WERI-Rb-1 (cell line): ENCODE measurements at regions not wholly inside any gene's neighbourhood (a gene's known extent, or its start where the extent isn't known, plus 50 kb on each side); places are given as distances from the start of the nearest gene placed in this dataset.
"Not testable (repeated sequence)": the region's sequence is repeated elsewhere in the genome, so short reads cannot be mapped to it uniquely, and the experiment has no call there.

Source experiments
- DNase-seq: peaks from one replicate; pipeline ENCODE4 v3.0.0-alpha.2; 2020
- H3K27ac ChIP-seq: fragments of 250-450 bp; sonication (Bioruptor Pico); 2 replicates; pipeline ENCODE4 v1.5.1; 2020; ENCODE audit warnings: mild to moderate bottlenecking, moderate library complexity
- H3K27me3 ChIP-seq: fragments of 250-450 bp; sonication (Bioruptor Pico); 2 replicates; pipeline ENCODE4 v1.5.1; 2021; ENCODE audit warnings: mild to moderate bottlenecking, low read depth, moderate library complexity; ENCODE audit not compliant: insufficient read depth, severe bottlenecking
- H3K36me3 ChIP-seq: fragments of 250-450 bp; sonication (Bioruptor Pico); 2 replicates; pipeline ENCODE4 v1.5.1; 2020; ENCODE audit warnings: mild to moderate bottlenecking, moderate library complexity
- H3K4me3 ChIP-seq: 2 replicates; pipeline ENCODE4 v1.5.1; 2011; ENCODE audit warnings: low read depth, mild to moderate bottlenecking, control low read depth, low read length
- H3K9me3 ChIP-seq: fragments of 250-450 bp; sonication (Bioruptor Pico); 2 replicates; pipeline ENCODE4 v1.5.1; 2021; ENCODE audit warnings: mild to moderate bottlenecking, moderate library complexity; ENCODE audit not compliant: severe bottlenecking
- TF ChIP-seq, protein P1 (sequence below): IDR thresholded peaks from 2 replicates; pipeline ENCODE4 v1.5.1; 2011; ENCODE audit warnings: low read depth, mild to moderate bottlenecking, control low read depth, inconsistent platforms, low read length

GRCh38 chr6:75031102-75031501, 174.8 kb downstream of the COL12A1 start:
- peaks cover 40% of the 10 kb centered on the region for H3K27me3 ChIP-seq
- DNase-seq, H3K9me3 ChIP-seq, H3K27ac ChIP-seq, H3K4me3 ChIP-seq, H3K36me3 ChIP-seq: not testable (repeated sequence)

DNA sequence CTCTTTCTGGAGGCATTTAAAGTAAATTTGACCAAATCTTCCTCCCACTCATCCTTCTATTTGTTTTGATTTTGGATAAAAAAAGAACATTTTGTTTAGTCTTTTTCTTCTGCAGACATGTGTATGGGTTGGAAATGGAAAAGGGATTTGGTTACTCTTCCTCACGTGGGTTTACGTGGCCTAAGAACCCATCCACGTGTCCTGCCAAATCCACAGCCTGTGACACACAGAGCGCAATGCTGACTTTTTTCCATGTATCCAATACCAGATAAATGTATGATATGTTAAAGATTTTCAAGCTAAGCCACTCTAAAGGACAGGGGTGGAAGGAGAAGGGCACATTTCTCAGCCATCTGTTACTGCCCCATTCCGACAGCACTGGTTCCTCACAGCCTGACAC, 176.5 kb downstream of the COL12A1 start:
- Histone ChIP-seq H3K27me3 (peaks cover 41% of the 10 kb centered on the region), H3K4me3 (no peak overlapping the region), H3K36me3 (no peaks in the 10 kb centered on the region), H3K27ac (no peak overlapping the region), H3K9me3 (no peaks in the 10 kb centered on the region)
- no peak for DNase-seq
- TF ChIP-seq, protein P1, sequence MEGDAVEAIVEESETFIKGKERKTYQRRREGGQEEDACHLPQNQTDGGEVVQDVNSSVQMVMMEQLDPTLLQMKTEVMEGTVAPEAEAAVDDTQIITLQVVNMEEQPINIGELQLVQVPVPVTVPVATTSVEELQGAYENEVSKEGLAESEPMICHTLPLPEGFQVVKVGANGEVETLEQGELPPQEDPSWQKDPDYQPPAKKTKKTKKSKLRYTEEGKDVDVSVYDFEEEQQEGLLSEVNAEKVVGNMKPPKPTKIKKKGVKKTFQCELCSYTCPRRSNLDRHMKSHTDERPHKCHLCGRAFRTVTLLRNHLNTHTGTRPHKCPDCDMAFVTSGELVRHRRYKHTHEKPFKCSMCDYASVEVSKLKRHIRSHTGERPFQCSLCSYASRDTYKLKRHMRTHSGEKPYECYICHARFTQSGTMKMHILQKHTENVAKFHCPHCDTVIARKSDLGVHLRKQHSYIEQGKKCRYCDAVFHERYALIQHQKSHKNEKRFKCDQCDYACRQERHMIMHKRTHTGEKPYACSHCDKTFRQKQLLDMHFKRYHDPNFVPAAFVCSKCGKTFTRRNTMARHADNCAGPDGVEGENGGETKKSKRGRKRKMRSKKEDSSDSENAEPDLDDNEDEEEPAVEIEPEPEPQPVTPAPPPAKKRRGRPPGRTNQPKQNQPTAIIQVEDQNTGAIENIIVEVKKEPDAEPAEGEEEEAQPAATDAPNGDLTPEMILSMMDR: no peak

GRCh38 chr6:75025371-75025770, 180.5 kb downstream of the COL12A1 start:
- peaks cover 41% of the 10 kb centered on the region for H3K27me3 ChIP-seq
- H3K36me3 ChIP-seq: no peaks in the 10 kb centered on the region
- TF ChIP-seq, protein P1: no peak
- H3K9me3 ChIP-seq: no peaks in the 10 kb centered on the region
- H3K4me3 ChIP-seq: no peak overlapping the region
- no peak overlapping the region for H3K27ac ChIP-seq
- no peak for DNase-seq

GRCh38 chr6:75024828-75025227, 181.0 kb downstream of the COL12A1 start:
- Histone ChIP-seq H3K4me3 (no peak overlapping the region), H3K9me3 (no peaks in the 10 kb centered on the region), H3K27me3 (peaks cover 39% of the 10 kb centered on the region), H3K27ac (no peak overlapping the region), H3K36me3 (no peaks in the 10 kb centered on the region)
- TF ChIP-seq, protein P1: no peak
- no peak for DNase-seq

- Histone ChIP-seq H3K4me3 (no peak overlapping the region), H3K9me3 (no peaks in the 10 kb centered on the region), H3K27me3 (peaks cover 29% of the 10 kb centered on the region), H3K36me3 (no peaks in the 10 kb centered on the region), H3K27ac (no peak overlapping the region)
- no peak for DNase-seq
- TF ChIP-seq, protein P1: no peak
Measured at GRCh38 chr6:75023634-75024033, 182.2 kb downstream of the COL12A1 start.

- DNase-seq: no peak
- Histone ChIP-seq H3K27me3 (peaks cover 20% of the 10 kb centered on the region), H3K27ac (no peak overlapping the region), H3K4me3 (no peak overlapping the region), H3K9me3 (no peaks in the 10 kb centered on the region), H3K36me3 (no peaks in the 10 kb centered on the region)
- TF ChIP-seq, protein P1: no peak
Measured at GRCh38 chr6:75020971-75021370, 184.9 kb downstream of the COL12A1 start.
